Thyroid gland (tissue), 4 donors: ENCODE measurements at regions not wholly inside any gene's neighbourhood (a gene's known extent, or its start where the extent isn't known, plus 50 kb on each side); places are given as distances from the start of the nearest gene placed in this dataset.

ENCODE experiments used
- CTCF ChIP-seq, 6 experiments: fragments of 200-600 bp in 3 of 6; fragments of 450-650 bp in 3 of 6; sonication (generic) in 3 of 6; IDR thresholded peaks; one replicate each; pipeline ENCODE4 v1.5.1; 2016 to 2019; ENCODE audit warnings: antibody characterized with exemption in 6 of 6, mild to moderate bottlenecking in 2 of 6, inconsistent platforms in 1 of 6, moderate library complexity in 1 of 6
- POLR2A ChIP-seq, 2 donors: fragments of 450-650 bp; IDR thresholded peaks; one replicate each; pipeline ENCODE4 v1.6.1; 2017; ENCODE audit warnings: antibody characterized with exemption in 2 of 2, mild to moderate bottlenecking in 2 of 2, moderate library complexity in 1 of 2

- TF ChIP-seq CTCF (IDR thresholded peaks at IDR 0.05) (no peak), POLR2A (IDR thresholded peaks at IDR 0.05) (no peak)
Observed at GRCh38 chr3:55271549-55271948, 215.6 kb downstream of the WNT5A start.
